ENCODE measurements at regions not wholly inside any gene's neighbourhood (a gene's known extent, or its start where the extent isn't known, plus 50 kb on each side); places are given as distances from the start of the nearest gene placed in this dataset.

DNA sequence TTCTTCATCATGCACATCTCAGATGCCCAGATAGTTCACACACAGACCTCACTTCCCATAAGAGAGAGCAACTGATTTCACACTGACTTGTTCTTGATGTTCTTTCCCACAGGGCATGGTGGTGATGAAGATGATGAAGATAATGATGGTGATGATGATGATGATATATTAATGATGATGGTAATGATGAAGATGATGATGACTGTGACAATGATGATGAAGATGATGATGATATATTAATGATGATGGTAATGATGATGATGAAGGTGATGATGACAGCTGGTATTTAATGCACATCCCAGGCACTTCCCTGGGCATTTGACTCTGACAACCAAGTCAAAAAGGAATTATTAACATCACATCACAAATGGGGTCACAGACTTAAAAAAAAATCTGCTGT, 225.2 kb downstream of the MAF start:
- TF ChIP-seq EZH2 (IDR thresholded peaks at IDR 0.05; ENCODE audit: low read depth, low read length, severe bottlenecking) = no peak
- TF ChIP-seq JUN (IDR thresholded peaks at IDR 0.05; ENCODE audit: low read depth, low read length) = no peak
- no peak for TF ChIP-seq RFX5 (IDR thresholded peaks at IDR 0.05; ENCODE audit: borderline replicate concordance, low read depth, low read length)

Data from H1 (cell line).